NB4 (cell line): ENCODE measurements at regions not wholly inside any gene's neighbourhood (a gene's known extent, or its start where the extent isn't known, plus 50 kb on each side); places are given as distances from the start of the nearest gene placed in this dataset.

ENCODE experiments used
- CTCF ChIP-seq: IDR thresholded peaks from one replicate; pipeline ENCODE4 v1.5.1; 2012; ENCODE audit warnings: low read depth, low read length
- MYC ChIP-seq: IDR thresholded peaks from 2 replicates; pipeline ENCODE4 v1.6.1; 2011; ENCODE audit warnings: low read depth, low read length
- POLR2A ChIP-seq: IDR thresholded peaks from 2 replicates; pipeline ENCODE4 v1.6.1; 2011; ENCODE audit warnings: mild to moderate bottlenecking; ENCODE audit not compliant: insufficient read length; ENCODE audit errors: extremely low read depth

DNA sequence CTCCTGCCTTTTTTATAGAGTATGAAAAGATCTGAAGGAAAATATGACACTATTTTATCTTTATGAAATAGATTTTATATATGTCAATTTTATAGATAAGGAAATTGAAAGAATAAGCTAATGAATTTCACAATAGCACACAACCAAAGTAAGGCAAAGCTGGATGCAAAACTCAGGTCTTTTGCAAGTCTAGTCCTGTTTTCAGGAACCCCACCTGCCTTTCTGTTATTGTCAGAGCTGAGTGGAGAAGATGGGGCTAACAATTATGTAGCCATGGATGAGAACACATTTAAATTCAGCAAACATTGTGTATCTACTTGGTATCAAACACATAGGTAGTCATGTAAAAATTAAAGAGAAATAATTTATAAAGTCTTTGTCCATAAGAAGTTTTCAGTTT, 161.5 kb upstream of the ZEB2 start:
- TF ChIP-seq POLR2A (no peak), CTCF (no peak), MYC (no peak)
